ENCODE measurements at regions not wholly inside any gene's neighbourhood (a gene's known extent, or its start where the extent isn't known, plus 50 kb on each side); places are given as distances from the start of the nearest gene placed in this dataset.

DNA sequence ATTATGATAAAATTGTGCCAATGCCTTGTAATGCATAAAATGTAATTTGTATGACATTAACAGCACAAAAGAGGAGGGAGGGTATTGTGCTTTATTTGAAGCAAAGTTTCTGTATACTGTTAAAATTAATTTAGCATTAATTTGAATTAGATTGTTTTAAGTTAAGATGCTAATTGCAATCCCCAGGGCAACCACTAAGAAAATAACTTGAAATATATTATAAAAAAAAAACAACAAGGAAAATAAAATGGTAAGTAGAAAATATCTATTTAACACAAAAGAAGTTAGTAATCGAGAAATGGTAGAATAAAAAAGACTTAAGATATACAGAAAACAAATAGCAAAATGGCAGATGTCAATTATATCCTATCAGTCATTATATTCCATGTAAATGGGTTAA, 131.4 kb upstream of the KAZN start:
- no peak for DNase-seq

DNA sequence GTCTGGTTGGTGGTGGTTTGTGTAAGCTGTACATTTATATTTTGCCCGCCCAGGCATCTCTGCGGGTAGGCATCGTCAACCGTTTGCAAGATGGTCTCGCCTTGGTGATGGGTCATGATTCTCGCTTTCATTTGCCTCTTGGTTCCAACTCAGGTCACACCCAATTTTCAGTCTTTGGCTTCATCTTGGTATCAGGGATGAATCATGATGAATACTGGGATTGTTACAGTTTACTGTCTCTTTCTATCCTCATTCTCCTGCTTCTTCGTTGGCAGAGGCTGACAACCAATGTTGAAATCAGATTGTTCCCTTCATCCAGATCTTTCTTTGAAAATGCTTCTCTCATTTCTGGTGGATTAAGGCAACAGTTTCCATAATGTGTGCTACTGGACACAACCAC, 129.7 kb upstream of the KAZN start:
- no peak for DNase-seq

GRCh38 chr1:14470802-14471201, 127.7 kb upstream of the KAZN start:
- DNase-seq = no peak

DNA sequence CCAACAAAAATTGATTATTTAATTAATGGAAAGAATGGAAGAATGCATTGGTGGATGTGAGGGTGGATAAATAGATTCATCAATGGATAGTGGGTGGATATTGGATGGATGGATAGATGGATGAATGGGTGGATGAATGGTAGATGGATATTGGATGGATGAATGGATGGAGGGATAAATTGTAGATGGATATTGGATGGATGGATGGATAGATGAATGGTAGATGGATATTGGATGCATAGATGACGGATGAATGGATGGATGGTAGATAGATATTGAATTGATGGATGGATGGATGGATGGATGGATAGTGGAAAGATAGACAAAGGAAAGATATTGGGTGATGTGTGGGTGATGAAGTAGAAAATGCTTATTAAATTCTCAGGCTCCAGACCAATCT, 123.6 kb upstream of the KAZN start:
- DNase-seq = no peak

GRCh38 chr1:14476170-14476955, 122.1 kb upstream of the KAZN start:
- DNase-seq = no peak

DNA sequence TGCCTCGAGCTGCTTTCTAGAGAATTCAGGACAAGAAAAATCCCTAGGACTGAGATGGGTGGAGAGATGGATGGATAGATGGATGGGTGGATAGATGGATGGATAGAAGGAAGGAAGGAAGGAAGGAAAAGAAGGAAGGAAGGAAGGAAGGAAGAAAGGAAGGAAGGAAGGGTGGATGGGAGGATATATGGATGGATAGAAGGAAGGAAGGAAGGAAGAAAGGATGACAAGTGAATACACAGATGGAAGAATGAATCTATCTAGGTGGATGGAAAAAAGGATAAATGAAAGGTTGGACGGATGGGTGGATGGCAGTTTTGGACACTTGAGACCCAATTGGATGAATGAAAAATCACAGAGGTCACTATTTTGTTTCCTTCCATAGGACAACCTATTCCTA, 120.4 kb upstream of the KAZN start:
- no peak for DNase-seq

- no peak for DNase-seq
Observed at GRCh38 chr1:14479865-14480264, 118.6 kb upstream of the KAZN start.

- no peak for DNase-seq
Observed at GRCh38 chr1:14482784-14483450, 115.6 kb upstream of the KAZN start.

DNA sequence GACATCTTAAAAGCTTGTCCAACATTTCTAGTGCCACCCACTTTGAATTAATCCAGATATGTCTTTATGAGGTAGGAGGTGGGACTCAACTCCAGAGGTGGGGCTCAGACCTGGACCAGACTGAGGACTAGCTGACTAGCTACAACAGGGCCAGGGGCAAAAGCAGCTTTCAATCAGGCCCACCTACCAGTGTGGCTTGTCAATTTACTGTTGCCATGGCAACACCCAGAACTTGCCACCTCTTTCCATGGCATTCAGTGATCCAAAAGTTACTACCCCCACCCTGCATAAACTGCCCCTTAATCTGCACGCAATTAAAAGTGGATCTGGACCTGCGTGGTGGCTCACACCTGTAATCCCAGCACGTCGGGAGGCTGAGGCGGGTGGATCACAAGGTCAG, 113.2 kb upstream of the KAZN start:
- no peak for DNase-seq

GRCh38 chr1:14486401-14487201, 111.9 kb upstream of the KAZN start:
- no peak for DNase-seq

DNA sequence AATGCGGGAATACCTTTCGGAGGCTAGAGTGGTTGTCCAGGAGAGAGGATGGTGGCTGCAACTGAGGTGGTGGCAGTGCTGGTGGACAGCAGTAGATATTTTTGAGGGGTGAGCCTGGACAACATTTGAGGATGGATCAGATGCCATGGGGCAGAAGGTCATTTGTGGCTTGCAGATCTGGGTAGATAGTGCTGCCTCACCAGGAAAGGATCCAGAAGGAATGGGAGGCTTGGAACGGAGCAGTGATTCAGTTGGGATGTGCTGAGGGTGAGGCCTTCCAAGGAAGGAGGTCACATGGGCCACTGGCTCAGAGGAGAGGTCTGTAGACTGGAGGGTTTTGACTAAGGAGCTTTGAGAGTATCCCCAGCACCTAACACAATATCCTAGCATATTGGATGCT, 110.8 kb upstream of the KAZN start:
- DNase-seq = no peak

GRCh38 chr1:14494911-14495310, 103.6 kb upstream of the KAZN start:
- no peak for DNase-seq

DNA sequence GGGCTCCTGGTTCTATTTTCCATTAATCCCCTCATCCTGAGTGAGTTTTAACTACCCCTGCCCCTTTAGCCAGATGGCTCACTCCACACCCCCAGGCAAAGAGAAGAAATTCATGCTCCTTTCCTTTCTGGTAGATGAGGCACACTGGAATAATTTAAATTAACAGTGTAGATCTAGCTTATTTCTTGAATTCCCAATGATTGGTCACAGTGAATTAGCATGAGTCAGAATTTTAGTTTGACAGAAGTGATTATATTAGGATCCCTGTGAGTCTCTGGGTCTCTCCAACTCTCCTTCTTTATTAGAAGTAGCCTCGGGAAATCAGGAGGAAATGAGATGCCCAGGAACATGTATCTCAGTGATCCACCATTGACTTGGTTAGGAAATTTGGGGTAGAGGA, 103.1 kb upstream of the KAZN start:
- no peak for DNase-seq

DNA sequence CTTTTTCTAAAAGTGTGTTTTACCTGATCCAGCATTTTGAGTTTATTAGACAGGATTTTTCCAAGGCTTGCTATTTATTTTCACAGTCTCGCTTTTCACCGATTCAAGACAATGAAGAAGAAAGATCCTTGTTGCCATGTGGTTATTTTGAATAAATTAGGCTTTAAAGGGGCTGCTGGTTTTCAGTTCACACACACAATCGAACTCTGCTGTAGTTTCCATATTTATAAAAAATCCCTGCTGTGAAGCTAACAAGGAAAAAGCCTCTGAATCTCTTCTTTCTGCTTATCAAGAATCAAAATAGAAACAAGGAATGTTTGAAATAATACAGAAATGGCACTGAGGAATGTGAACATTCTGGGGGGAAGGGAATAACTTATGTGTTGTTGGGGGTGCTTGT, 102.5 kb upstream of the KAZN start:
- DNase-seq = no peak

GRCh38 chr1:14498839-14499238, 99.6 kb upstream of the KAZN start:
- peak; percentile 33 for DNase-seq

DNA sequence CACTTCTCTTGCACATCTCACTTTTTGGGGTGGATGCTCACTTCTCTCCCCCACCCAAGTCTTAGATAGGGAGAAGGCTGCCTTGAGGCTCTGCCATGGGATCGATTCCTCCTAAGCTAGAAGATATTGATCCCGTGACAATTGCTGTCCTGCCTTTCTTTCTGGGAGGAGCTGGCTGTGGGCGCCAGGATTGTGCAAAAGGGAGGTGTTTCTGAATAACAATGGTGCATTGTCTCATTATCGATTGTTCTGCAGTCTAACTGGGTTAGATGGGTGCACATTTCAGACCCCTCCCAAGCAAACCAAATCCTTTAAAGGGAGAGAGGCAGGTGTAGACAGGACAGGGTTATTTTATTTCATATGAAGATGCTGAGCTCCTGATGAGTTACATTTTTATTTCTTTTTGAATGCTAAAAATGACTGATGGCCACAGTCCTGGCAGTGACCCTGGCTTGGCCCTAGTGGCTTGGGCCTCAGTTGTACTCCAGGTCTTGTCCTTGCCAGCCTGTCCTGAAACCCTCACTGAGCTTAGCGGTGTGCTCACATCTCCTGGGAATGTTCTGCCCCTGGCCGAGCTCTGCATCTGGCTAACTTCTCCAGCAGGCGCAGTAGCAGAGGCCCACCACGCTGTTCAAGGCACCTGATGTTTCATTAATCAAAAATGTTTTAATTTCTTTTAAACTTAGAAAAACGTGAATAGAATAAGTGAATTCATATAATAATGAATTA, 99.0 kb upstream of the KAZN start:
- DNase-seq = no peak

DNA sequence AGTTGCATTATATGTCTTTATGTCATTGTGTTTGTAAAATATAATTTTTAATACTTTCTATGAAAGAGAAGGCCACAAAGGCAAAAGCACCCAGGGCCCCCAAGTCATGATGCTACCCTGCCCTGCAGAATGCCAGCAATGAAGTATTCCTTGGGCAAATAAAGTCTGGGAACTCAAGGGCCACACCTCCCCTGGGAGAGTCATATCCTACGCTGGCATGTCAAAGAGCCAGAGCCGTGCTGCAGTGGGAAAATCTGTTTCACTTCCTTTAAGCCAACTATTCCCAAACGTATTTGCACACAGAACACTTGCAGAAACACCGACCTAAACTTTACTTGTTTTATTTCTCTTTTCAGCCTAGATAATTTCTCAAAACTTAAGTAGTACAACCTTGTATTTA, 98.4 kb upstream of the KAZN start:
- DNase-seq = no peak

DNA sequence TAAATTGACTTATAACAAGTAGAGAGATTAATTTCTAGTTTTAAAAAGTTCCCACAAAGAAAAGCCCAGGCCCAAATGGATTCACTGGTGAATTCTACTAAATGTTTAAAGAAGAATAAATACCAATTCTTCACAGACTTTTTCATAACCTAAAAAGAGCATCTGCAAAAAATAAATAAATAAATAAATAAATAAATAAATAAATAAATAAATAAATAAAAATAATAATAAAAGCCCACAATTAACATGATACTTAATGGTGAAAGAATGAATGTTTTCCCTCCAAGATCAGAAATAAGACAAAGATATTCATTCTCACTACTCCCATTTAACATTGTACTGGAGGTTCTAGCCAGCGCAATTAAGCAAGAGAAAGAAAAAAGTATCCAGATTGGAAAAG, 97.6 kb upstream of the KAZN start:
- DNase-seq = no peak

- no peak for DNase-seq
Observed at GRCh38 chr1:14504517-14504916, 94.0 kb upstream of the KAZN start.

DNA sequence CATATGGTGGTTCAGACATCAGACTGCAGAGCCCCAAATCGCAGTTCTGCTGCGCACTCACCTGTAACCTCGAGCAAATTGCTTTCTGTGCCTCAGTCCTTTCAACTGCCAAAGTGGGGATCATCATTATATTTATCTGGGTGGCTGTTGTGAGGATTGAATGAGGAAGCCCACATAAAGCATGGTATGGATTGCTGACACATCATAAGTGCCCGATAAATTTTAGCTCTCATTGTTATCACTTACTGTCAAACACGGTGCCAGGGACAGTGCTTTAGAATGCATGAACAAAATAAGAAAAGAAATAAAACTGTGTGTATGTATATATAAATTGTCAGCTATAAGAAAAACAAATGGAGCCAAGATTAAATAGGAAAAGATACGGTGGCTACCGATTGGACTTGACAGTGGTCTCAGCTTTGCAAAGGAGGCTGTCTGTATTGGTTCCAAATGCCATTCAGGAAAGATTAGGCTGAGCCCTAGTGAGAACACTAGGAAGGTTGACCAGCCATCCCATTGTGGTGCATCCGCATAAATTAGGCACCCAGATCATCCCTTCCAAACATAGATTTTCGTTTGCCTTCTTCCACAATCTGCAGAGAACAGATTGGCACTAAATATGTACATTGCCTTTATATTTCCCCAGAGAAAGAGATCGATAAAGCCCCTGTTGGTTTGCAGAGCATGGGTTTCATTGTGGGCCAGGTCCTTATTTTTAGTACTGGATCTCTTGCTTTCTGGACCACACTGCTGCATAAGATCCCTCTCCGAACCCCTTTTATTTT, 91.8 kb upstream of the KAZN start:
- DNase-seq = no peak

DNA sequence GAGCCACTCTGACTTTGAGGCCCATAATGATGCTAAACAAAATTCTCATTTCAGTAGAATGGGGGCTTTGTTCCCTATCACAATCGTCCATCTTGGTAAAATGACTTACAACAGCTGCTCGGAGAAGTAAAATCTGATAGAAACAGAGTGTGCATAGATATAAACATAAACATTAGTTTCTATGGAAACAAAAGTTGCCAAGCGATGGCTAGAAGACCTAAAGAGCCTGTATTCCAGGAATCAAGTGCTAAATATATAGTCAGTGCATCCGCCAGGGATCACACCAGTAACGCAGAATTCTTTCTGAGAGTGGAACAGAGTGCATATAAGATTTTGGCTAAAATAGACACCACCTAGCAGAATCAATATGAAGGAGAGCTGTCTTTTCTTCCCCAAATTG, 91.2 kb upstream of the KAZN start:
- no peak for DNase-seq

GRCh38 chr1:14508613-14509012, 89.9 kb upstream of the KAZN start:
- no peak for DNase-seq
